Endothelial cell of umbilical vein (primary cell): ENCODE measurements at regions not wholly inside any gene's neighbourhood (a gene's known extent, or its start where the extent isn't known, plus 50 kb on each side); places are given as distances from the start of the nearest gene placed in this dataset.

Experiments
- CTCF ChIP-seq, 2 donors: IDR thresholded peaks; 1 replicate in 1 of 2; 2 replicates in 1 of 2; pipeline ENCODE4 v1.5.1; 2011; ENCODE audit warnings: low read length in 2 of 2, mild to moderate bottlenecking in 2 of 2, moderate library complexity in 2 of 2, control low read depth in 1 of 2, inconsistent platforms in 1 of 2, low read depth in 1 of 2; ENCODE audit not compliant: insufficient read depth in 1 of 2; ENCODE audit errors: extremely low read depth in 1 of 2
- POLR2A ChIP-seq: IDR thresholded peaks from 2 replicates; pipeline ENCODE4 v1.6.1; 2012; ENCODE audit warnings: low read depth, mild to moderate bottlenecking, control low read depth, low read length

DNA sequence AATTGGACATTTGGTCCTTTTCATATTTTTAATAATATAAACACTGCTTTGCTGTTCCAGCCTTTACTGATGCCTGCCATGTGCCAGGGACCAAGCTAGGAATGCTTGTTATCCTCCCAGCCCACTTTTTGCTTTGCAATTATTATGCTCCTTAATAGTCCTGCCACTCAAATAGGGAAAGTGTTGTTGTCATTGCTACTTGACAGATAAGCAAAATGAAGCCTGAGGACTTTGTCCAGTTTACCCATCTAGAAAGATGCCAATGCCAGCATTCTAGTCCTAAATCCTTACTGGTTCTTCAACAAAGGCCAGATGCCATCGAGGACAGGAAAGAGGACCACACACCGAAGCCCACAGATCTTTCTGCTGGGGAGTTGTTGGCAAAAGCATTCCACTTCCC lies 246.5 kb downstream of the EMP1 start:
- TF ChIP-seq POLR2A (no peak), CTCF (IDR thresholded peaks at IDR 0.05; ENCODE audit: extremely low read depth in 1 of 2, insufficient read depth in 1 of 2, low read depth in 1 of 2, low read length in 2 of 2) (no peak)
